SU-DHL-6 (cell line): ENCODE measurements at regions not wholly inside any gene's neighbourhood (a gene's known extent, or its start where the extent isn't known, plus 50 kb on each side); places are given as distances from the start of the nearest gene placed in this dataset.

Source experiments
- H2AFZ ChIP-seq: fragments of 200-600 bp; sonication (generic); 2 replicates; pipeline ENCODE4 v1.6.1; 2014; ENCODE audit warnings: low read depth, mild to moderate bottlenecking, moderate library complexity, mixed read lengths, antibody characterized with exemption, low read length; ENCODE audit not compliant: severe bottlenecking
- H3F3A ChIP-seq: fragments of 200-600 bp; shearing (Covaris generic); 2 replicates; pipeline ENCODE4 v1.6.0; 2016; ENCODE audit warnings: antibody characterized with exemption, mild to moderate bottlenecking; ENCODE audit not compliant: insufficient read depth
- H3K27ac ChIP-seq: fragments of 200-600 bp; sonication (generic); 2 replicates; pipeline ENCODE4 v1.5.1; 2016; ENCODE audit warnings: low read depth, mild to moderate bottlenecking, low read length, moderate library complexity, mixed read lengths
- H3K27me3 ChIP-seq: fragments of 200-600 bp; sonication (generic), shearing (Covaris generic); 2 replicates; pipeline ENCODE4 v1.6.0; 2014; ENCODE audit warnings: mild to moderate bottlenecking, low read length
- H3K36me3 ChIP-seq: fragments of 200-600 bp; sonication (generic); 2 replicates; pipeline ENCODE4 v1.6.1; 2014; ENCODE audit warnings: mild to moderate bottlenecking, low read length, mixed read lengths
- H3K4me2 ChIP-seq: fragments of 300-600, 200-600 bp; shearing (Covaris generic), sonication (generic); 2 replicates; pipeline ENCODE4 v1.6.0; 2014; ENCODE audit warnings: low read length, low read depth, mild to moderate bottlenecking; ENCODE audit not compliant: poor library complexity, severe bottlenecking
- H3K4me3 ChIP-seq: fragments of 200-600 bp; sonication (generic); 2 replicates; pipeline ENCODE4 v1.5.1; 2014; ENCODE audit warnings: antibody characterized with exemption, low read length, mild to moderate bottlenecking, mixed read lengths; ENCODE audit not compliant: insufficient read depth, poor library complexity, severe bottlenecking
- H3K79me2 ChIP-seq: fragments of 200-600 bp; sonication (generic); 2 replicates; pipeline ENCODE4 v1.6.1; 2014; ENCODE audit warnings: mild to moderate bottlenecking, low read length, moderate library complexity; ENCODE audit not compliant: insufficient read depth
- H3K9ac ChIP-seq: fragments of 200-600 bp; sonication (generic); 2 replicates; pipeline ENCODE4 v1.7.0; 2014; ENCODE audit warnings: mild to moderate bottlenecking, low read length
- H3K9me2 ChIP-seq: fragments of 200-600 bp; sonication (generic); replicated peaks from 2 replicates; pipeline ENCODE4 v1.6.1; 2014; ENCODE audit warnings: low read length; ENCODE audit not compliant: insufficient read depth
- H3K9me3 ChIP-seq: fragments of 200-600 bp; sonication (generic); 2 replicates; pipeline ENCODE4 v1.6.1; 2014; ENCODE audit warnings: low read length, mixed read lengths; ENCODE audit not compliant: insufficient read depth
- H4K20me1 ChIP-seq: fragments of 200-600 bp; sonication (generic); 2 replicates; pipeline ENCODE4 v1.6.1; 2014; ENCODE audit warnings: low read depth, mild to moderate bottlenecking, antibody characterized with exemption, low read length, moderate library complexity, mixed read lengths
- EZH2phosphoT487 ChIP-seq: fragments of 200-600 bp; sonication (generic), shearing (Covaris generic); conservative IDR thresholded peaks from 2 replicates; pipeline ENCODE4 v1.6.1; 2018; ENCODE audit warnings: mild to moderate bottlenecking, antibody characterized with exemption, low read length, moderate library complexity, mixed read lengths
- TF ChIP-seq, protein P1 (sequence below): fragments of 200-600 bp; sonication (generic); IDR thresholded peaks from one replicate; pipeline ENCODE4 v1.5.1; 2017; ENCODE audit warnings: antibody characterized with exemption, mild to moderate bottlenecking, low read length, moderate library complexity; ENCODE audit not compliant: insufficient read depth, poor library complexity, severe bottlenecking

DNA sequence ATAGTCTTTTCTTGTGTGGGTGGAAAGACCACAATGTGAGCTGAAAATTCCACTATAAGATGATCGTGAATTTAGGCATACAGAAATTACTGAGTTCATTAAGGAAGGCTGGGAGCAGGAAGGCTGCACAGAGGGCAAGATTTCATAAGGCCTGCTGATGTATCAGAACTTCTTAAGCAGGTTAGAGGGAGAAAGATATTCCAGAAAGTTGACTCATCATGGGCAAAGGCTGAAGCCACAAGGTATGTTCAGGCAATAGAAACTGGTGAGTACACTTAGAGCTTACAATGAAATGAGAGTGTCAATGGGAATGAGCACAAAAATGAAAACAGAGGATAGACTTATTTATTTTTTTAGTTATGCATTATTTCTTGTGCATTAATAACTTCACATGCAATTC lies 618.6 kb downstream of the CBLN4 start:
- Histone ChIP-seq H3K27me3 (no peaks in the 10 kb centered on the region), H4K20me1 (no peaks in the 10 kb centered on the region), H3K9ac (no peak overlapping the region), H3K9me2 (no peaks in the 10 kb centered on the region), H3F3A (no peaks in the 10 kb centered on the region), H3K36me3 (no peaks in the 10 kb centered on the region), H3K9me3 (no peaks in the 10 kb centered on the region), H3K4me2 (no peak overlapping the region), H2AFZ (no peak overlapping the region), H3K27ac (no peak overlapping the region), H3K4me3 (no peak overlapping the region), H3K79me2 (no peaks in the 10 kb centered on the region)
- TF ChIP-seq, protein P1, sequence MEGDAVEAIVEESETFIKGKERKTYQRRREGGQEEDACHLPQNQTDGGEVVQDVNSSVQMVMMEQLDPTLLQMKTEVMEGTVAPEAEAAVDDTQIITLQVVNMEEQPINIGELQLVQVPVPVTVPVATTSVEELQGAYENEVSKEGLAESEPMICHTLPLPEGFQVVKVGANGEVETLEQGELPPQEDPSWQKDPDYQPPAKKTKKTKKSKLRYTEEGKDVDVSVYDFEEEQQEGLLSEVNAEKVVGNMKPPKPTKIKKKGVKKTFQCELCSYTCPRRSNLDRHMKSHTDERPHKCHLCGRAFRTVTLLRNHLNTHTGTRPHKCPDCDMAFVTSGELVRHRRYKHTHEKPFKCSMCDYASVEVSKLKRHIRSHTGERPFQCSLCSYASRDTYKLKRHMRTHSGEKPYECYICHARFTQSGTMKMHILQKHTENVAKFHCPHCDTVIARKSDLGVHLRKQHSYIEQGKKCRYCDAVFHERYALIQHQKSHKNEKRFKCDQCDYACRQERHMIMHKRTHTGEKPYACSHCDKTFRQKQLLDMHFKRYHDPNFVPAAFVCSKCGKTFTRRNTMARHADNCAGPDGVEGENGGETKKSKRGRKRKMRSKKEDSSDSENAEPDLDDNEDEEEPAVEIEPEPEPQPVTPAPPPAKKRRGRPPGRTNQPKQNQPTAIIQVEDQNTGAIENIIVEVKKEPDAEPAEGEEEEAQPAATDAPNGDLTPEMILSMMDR = no peak
- TF ChIP-seq EZH2phosphoT487 = no peak

DNA sequence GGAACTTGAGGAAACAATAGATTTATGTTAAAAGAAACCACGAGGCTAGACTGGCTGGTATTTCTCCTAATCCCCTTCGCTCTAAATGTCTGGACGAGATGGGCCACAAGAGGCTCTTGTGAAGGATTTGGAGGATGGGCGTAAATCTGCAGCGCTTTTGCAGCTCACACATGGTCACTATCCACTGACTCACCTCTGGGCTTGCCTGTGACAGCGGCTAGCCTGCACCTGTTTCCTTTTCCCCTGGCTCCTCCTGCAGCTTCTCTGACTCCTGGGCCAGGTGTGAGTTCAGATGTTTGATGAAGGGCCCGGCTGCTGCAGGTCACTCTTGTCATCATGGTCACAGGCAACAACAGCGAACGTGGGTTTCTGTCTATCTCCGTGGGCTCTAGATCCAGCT lies 629.4 kb downstream of the CBLN4 start:
- Histone ChIP-seq H3K4me3 (no peak overlapping the region), H3F3A (no peaks in the 10 kb centered on the region), H3K9me3 (no peaks in the 10 kb centered on the region), H3K27ac (no peak overlapping the region), H3K9ac (no peak overlapping the region), H4K20me1 (no peaks in the 10 kb centered on the region), H3K27me3 (no peaks in the 10 kb centered on the region), H2AFZ (no peak overlapping the region), H3K4me2 (no peak overlapping the region), H3K36me3 (no peaks in the 10 kb centered on the region), H3K9me2 (no peaks in the 10 kb centered on the region), H3K79me2 (no peaks in the 10 kb centered on the region)
- TF ChIP-seq EZH2phosphoT487 = no peak
- TF ChIP-seq, protein P1 = no peak

DNA sequence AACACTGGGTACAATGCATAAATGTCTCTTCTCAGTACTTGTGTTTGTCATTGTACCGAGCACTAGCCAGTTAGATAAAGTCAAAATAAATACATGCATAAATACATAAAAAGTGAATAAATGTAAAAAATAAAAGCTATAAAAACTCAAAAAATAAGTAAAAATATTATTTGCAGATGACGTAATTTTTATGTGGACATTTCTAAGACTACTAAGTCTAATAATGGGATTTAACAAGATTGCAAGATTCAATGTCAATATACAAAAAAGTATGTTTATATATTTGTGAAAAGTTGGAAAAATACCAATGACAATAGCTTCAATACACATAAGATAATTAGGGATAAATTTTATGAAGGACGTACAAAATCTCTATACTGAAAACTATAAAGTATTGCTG lies 639.6 kb downstream of the CBLN4 start:
- no peaks in the 10 kb centered on the region for H3K9me3 ChIP-seq
- H3K27ac ChIP-seq = no peak overlapping the region
- no peaks in the 10 kb centered on the region for H3F3A ChIP-seq
- no peak overlapping the region for H3K4me3 ChIP-seq
- no peak overlapping the region for H3K9ac ChIP-seq
- TF ChIP-seq EZH2phosphoT487 = no peak
- TF ChIP-seq, protein P1 = no peak
- no peaks in the 10 kb centered on the region for H3K79me2 ChIP-seq
- H3K9me2 ChIP-seq = no peaks in the 10 kb centered on the region; the same call in 1 of the 2 replicates
- no peaks in the 10 kb centered on the region for H4K20me1 ChIP-seq
- H3K36me3 ChIP-seq = no peaks in the 10 kb centered on the region
- no peaks in the 10 kb centered on the region for H3K27me3 ChIP-seq
- H2AFZ ChIP-seq = no peak overlapping the region
- no peak overlapping the region for H3K4me2 ChIP-seq

- Histone ChIP-seq H3K79me2 (no peaks in the 10 kb centered on the region), H3K27ac (no peak overlapping the region), H4K20me1 (no peaks in the 10 kb centered on the region), H3K9ac (no peak overlapping the region), H3K9me3 (no peaks in the 10 kb centered on the region), H3K4me2 (no peak overlapping the region), H3K4me3 (no peak overlapping the region), H3K9me2 (no peaks in the 10 kb centered on the region; the same call in 1 of the 2 replicates), H3F3A (no peaks in the 10 kb centered on the region), H3K36me3 (no peaks in the 10 kb centered on the region), H2AFZ (no peak overlapping the region), H3K27me3 (no peaks in the 10 kb centered on the region)
- TF ChIP-seq, protein P1 = no peak
- TF ChIP-seq EZH2phosphoT487 = no peak
Observed at GRCh38 chr20:55360895-55361294, 644.4 kb downstream of the CBLN4 start.
